C4-2B (cell line): ENCODE measurements at regions not wholly inside any gene's neighbourhood (a gene's known extent, or its start where the extent isn't known, plus 50 kb on each side); places are given as distances from the start of the nearest gene placed in this dataset.

ENCODE experiments used
- ZFX ChIP-seq: fragments of 450-650 bp; IDR thresholded peaks from 2 replicates; pipeline ENCODE4 v1.6.1; 2017
- TF ChIP-seq, protein P1 (sequence below): fragments of 450-650 bp; conservative IDR thresholded peaks from 2 replicates; pipeline ENCODE4 v1.5.1; 2017; ENCODE audit warnings: mild to moderate bottlenecking

DNA sequence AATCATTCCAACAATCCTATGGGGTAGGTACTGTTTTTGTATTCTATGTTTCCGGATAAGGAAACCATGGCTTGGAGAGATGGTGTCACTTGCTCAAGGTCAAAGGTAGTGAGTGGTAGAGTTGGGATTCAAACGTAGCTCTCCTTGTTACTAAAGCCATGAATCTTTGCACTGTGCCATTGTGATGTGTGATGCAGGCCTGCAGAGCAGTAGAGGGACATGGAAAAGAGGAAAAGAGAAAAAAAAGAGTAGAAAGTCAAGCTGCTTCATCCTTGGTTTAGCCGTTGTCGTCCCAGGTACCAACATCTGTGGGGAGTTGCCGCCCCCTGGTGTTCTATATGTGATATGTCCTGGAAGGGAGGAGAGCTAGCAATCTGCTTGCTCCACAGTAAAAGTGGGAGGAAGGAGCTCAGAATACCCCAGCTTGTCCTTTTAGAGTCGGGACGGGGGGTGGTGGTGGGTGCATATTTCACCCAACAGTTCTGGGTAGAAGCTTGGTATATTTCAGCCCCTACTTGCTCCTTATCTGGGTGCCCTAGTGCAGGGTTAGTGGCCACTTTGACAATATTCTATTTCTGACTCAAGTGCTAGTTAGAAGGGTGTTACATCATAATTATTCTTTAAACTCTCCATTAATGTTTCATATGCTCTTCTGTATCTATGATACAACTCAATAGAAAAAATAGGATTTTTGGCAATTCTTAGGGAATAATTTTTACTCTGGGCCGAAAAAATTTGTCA is 98.4 kb downstream of the EBNA1BP2 start:
- TF ChIP-seq, protein P1, sequence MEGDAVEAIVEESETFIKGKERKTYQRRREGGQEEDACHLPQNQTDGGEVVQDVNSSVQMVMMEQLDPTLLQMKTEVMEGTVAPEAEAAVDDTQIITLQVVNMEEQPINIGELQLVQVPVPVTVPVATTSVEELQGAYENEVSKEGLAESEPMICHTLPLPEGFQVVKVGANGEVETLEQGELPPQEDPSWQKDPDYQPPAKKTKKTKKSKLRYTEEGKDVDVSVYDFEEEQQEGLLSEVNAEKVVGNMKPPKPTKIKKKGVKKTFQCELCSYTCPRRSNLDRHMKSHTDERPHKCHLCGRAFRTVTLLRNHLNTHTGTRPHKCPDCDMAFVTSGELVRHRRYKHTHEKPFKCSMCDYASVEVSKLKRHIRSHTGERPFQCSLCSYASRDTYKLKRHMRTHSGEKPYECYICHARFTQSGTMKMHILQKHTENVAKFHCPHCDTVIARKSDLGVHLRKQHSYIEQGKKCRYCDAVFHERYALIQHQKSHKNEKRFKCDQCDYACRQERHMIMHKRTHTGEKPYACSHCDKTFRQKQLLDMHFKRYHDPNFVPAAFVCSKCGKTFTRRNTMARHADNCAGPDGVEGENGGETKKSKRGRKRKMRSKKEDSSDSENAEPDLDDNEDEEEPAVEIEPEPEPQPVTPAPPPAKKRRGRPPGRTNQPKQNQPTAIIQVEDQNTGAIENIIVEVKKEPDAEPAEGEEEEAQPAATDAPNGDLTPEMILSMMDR: peak; percentile 85
- TF ChIP-seq ZFX: no peak
